H9 (cell line): ENCODE measurements at regions not wholly inside any gene's neighbourhood (a gene's known extent, or its start where the extent isn't known, plus 50 kb on each side); places are given as distances from the start of the nearest gene placed in this dataset.
A peak's percentile ranks its signal among the peaks of the same experiment; 100 is the strongest.

Experiments
- DNase-seq: peaks from one replicate; pipeline ENCODE4 v3.0.0-alpha.2; 2017
- H2AFZ ChIP-seq: one replicate; pipeline ENCODE4 v1.6.1; 2013; ENCODE audit warnings: mild to moderate bottlenecking, low read length, control low read depth, moderate library complexity
- H2AK5ac ChIP-seq: 2 replicates; pipeline ENCODE4 v1.6.1; 2013; ENCODE audit warnings: low read length, control low read depth, mixed read lengths; ENCODE audit not compliant: insufficient read length
- H2BK120ac ChIP-seq: one replicate; pipeline ENCODE4 v1.6.1; 2013; ENCODE audit warnings: low read depth, mild to moderate bottlenecking, low read length, control low read depth, inconsistent platforms; ENCODE audit not compliant: poor library complexity, severe bottlenecking
- H2BK12ac ChIP-seq: 2 replicates; pipeline ENCODE4 v1.6.1; 2013; ENCODE audit warnings: low read length, control low read depth, mixed read lengths, low read depth; ENCODE audit not compliant: insufficient read length
- H2BK15ac ChIP-seq: 2 replicates; pipeline ENCODE4 v1.6.1; 2013; ENCODE audit warnings: low read depth, low read length, control low read depth
- H2BK20ac ChIP-seq: one replicate; pipeline ENCODE4 v1.6.1; 2013; ENCODE audit warnings: low read depth, mild to moderate bottlenecking, low read length, control low read depth, inconsistent platforms; ENCODE audit not compliant: poor library complexity, severe bottlenecking
- H2BK5ac ChIP-seq: 2 replicates; pipeline ENCODE4 v1.6.1; 2013; ENCODE audit warnings: low read length, control low read depth, mixed read lengths; ENCODE audit not compliant: insufficient read length
- H3K14ac ChIP-seq: 2 replicates; pipeline ENCODE4 v1.6.1; 2013; ENCODE audit warnings: low read length, control low read depth; ENCODE audit not compliant: insufficient read depth
- H3K18ac ChIP-seq: 2 replicates; pipeline ENCODE4 v1.6.1; 2013; ENCODE audit warnings: low read depth, mild to moderate bottlenecking, mixed read lengths, low read length, control low read depth; ENCODE audit not compliant: insufficient read length
- H3K23ac ChIP-seq: 2 replicates; pipeline ENCODE4 v1.6.1; 2013; ENCODE audit warnings: low read length, control low read depth, mixed read lengths, low read depth; ENCODE audit not compliant: insufficient read length
- H3K23me2 ChIP-seq: 2 replicates; pipeline ENCODE4 v1.6.1; 2013; ENCODE audit warnings: low read depth, mild to moderate bottlenecking, mixed read lengths, low read length, control low read depth; ENCODE audit not compliant: insufficient read length, poor library complexity, severe bottlenecking
- H3K27ac ChIP-seq: 2 replicates; pipeline ENCODE4 v1.5.1; 2013; ENCODE audit warnings: low read length, control low read depth, mixed read lengths, low read depth; ENCODE audit not compliant: insufficient read length
- H3K27me3 ChIP-seq: 2 replicates; pipeline ENCODE4 v1.6.1; 2013; ENCODE audit warnings: low read length, control low read depth, inconsistent platforms; ENCODE audit not compliant: insufficient read depth
- H3K4ac ChIP-seq: 2 replicates; pipeline ENCODE4 v1.6.1; 2013; ENCODE audit warnings: low read depth, mild to moderate bottlenecking, control low read depth, inconsistent platforms, low read length, moderate library complexity
- H3K4me1 ChIP-seq: 2 replicates; pipeline ENCODE4 v1.6.1; 2013; ENCODE audit warnings: low read length, control low read depth, inconsistent platforms; ENCODE audit not compliant: insufficient read depth
- H3K4me2 ChIP-seq: 2 replicates; pipeline ENCODE4 v1.6.1; 2013; ENCODE audit warnings: low read length, control low read depth, mixed read lengths; ENCODE audit not compliant: insufficient read length, insufficient read depth
- H3K56ac ChIP-seq: 2 replicates; pipeline ENCODE4 v1.6.1; 2013; ENCODE audit warnings: low read depth, mild to moderate bottlenecking, mixed read lengths, low read length, control low read depth; ENCODE audit not compliant: insufficient read length
- H3K79me1 ChIP-seq: 2 replicates; pipeline ENCODE4 v1.6.1; 2013; ENCODE audit warnings: low read depth, mild to moderate bottlenecking, moderate library complexity, low read length, control low read depth, inconsistent platforms; ENCODE audit not compliant: insufficient read depth, poor library complexity, severe bottlenecking
- H3K79me2 ChIP-seq: 2 replicates; pipeline ENCODE4 v1.6.1; 2013; ENCODE audit warnings: low read length, control low read depth, inconsistent platforms; ENCODE audit not compliant: insufficient read depth
- H3K9ac ChIP-seq: 2 replicates; pipeline ENCODE4 v1.6.1; 2013; ENCODE audit warnings: low read length, control low read depth, mixed read lengths; ENCODE audit not compliant: insufficient read length; ENCODE audit errors: extremely low read depth
- H3K9me3 ChIP-seq: one replicate; pipeline ENCODE4 v1.6.1; 2013; ENCODE audit warnings: low read depth, low read length, inconsistent platforms; ENCODE audit not compliant: control insufficient read depth
- H3T11ph ChIP-seq: one replicate; pipeline ENCODE4 v1.6.1; 2013; ENCODE audit warnings: mild to moderate bottlenecking, low read length, control low read depth, inconsistent platforms
- H4K20me1 ChIP-seq: one replicate; pipeline ENCODE4 v1.6.1; 2013; ENCODE audit not compliant: control insufficient read depth, insufficient read length, insufficient read depth
- H4K5ac ChIP-seq: 2 replicates; pipeline ENCODE4 v1.6.1; 2013; ENCODE audit warnings: low read depth, mild to moderate bottlenecking, mixed read lengths, low read length, control low read depth; ENCODE audit not compliant: insufficient read length
- H4K8ac ChIP-seq: replicated peaks from 2 replicates; pipeline ENCODE4 v1.6.1; 2013; ENCODE audit warnings: low read length, control low read depth, mixed read lengths, low read depth; ENCODE audit not compliant: insufficient read length
- H4K91ac ChIP-seq: 2 replicates; pipeline ENCODE4 v1.6.1; 2013; ENCODE audit warnings: low read depth, mild to moderate bottlenecking, moderate library complexity, mixed read lengths, low read length, control low read depth; ENCODE audit not compliant: insufficient read length
- H3K27ac Mint-ChIP-seq, 3 experiments: 2 replicates in 2 of 3; 3 replicates in 1 of 3; pipeline ENCODE4 v1.8.0; 2020 to 2021; ENCODE audit warnings: mixed read lengths in 3 of 3, mild to moderate bottlenecking in 1 of 3, moderate library complexity in 1 of 3
- H3K27me3 Mint-ChIP-seq: 2 replicates; pipeline ENCODE4 v1.8.0; 2021; ENCODE audit warnings: low read depth, mild to moderate bottlenecking, moderate library complexity, mixed read lengths
- H3K36me3 Mint-ChIP-seq, 3 experiments: 2 replicates in 2 of 3; 3 replicates in 1 of 3; pipeline ENCODE4 v1.8.0; 2020 to 2021; ENCODE audit warnings: low read depth in 3 of 3, mixed read lengths in 3 of 3; ENCODE audit not compliant: insufficient read depth in 1 of 3
- H3K4me1 Mint-ChIP-seq, 2 experiments: 2 replicates each; pipeline ENCODE4 v1.8.0; 2020; ENCODE audit warnings: mixed read lengths in 2 of 2
- H3K4me3 Mint-ChIP-seq, 2 experiments: 2 replicates in 1 of 2; 3 replicates in 1 of 2; pipeline ENCODE4 v1.8.0; 2020 to 2021; ENCODE audit warnings: mild to moderate bottlenecking in 2 of 2, mixed read lengths in 2 of 2, moderate library complexity in 1 of 2
- H3K9me3 Mint-ChIP-seq, 2 experiments: 2 replicates in 1 of 2; 3 replicates in 1 of 2; pipeline ENCODE4 v1.8.0; 2020; ENCODE audit warnings: mild to moderate bottlenecking in 2 of 2, mixed read lengths in 2 of 2, moderate library complexity in 1 of 2
- WGBS: extraction: QIAGEN DNeasy Blood & Tissue Kit; methylation state at CpG from one replicate; pipeline ENCODE4 v1.1.7; 2013; ENCODE audit warnings: missing lambda C conversion rate, low lambda C conversion rate, mixed read lengths; ENCODE audit not compliant: insufficient read length; ENCODE audit errors: extremely low coverage; 5-methylcytosine and 5-hydroxymethylcytosine counted together
- TF ChIP-seq, protein P1 (sequence below): fragments of 200-600 bp; sonication (generic); conservative IDR thresholded peaks from 3 replicates; pipeline ENCODE4 v1.8.0; 2021; ENCODE audit warnings: antibody characterized with exemption, mild to moderate bottlenecking

DNA sequence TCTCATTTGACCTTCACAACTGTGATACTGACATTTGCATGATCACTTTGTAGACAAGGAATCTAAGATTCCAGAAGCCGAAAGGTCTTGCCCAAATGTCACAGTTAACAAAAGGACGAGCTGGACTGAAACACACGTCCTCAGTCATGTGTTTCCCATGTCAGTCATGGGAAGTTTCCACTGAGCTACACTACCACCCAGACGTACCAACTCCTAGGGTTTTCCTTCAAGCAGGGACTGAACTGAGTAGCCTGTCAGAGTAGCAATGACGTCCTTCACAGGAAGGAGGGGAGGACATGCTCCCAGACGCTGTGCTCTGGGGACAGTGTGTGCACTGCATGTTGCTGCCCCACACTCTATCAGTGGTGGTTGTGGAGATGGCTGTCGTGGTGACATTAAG, 215.8 kb upstream of the SMLR1 start:
- no peak overlapping the region for H2AFZ ChIP-seq

More for the DNA sequence above, 215.8 kb upstream of the SMLR1 start:
- H3T11ph ChIP-seq = no peak overlapping the region
- no peaks in the 10 kb centered on the region for H3K9me3 ChIP-seq
- H2BK20ac ChIP-seq = no peak overlapping the region
- H3K18ac ChIP-seq = no peak overlapping the region
- no peak overlapping the region for H3K4me2 ChIP-seq
- H3K27ac Mint-ChIP-seq = no peak overlapping the region
- H3K4ac ChIP-seq = no peak overlapping the region
- H3K27ac ChIP-seq = no peak overlapping the region
- no peaks in the 10 kb centered on the region for H3K27me3 Mint-ChIP-seq
- no peak overlapping the region for H2BK120ac ChIP-seq
- H3K9ac ChIP-seq = no peak overlapping the region
- peak overlapping the region; percentile 60 for H2BK5ac ChIP-seq
- WGBS = no CpG with 5 or more reads among the region's 7 CpGs
- no peak overlapping the region for H3K56ac ChIP-seq
- H3K9me3 Mint-ChIP-seq = no peaks in the 10 kb centered on the region; a peak in 1 of 5 replicates
- no peaks in the 10 kb centered on the region for H4K20me1 ChIP-seq
- H3K27me3 ChIP-seq = no peaks in the 10 kb centered on the region
- no peak overlapping the region for H4K8ac ChIP-seq
- H3K23me2 ChIP-seq = no peaks in the 10 kb centered on the region
- no peak overlapping the region for H3K23ac ChIP-seq
- peaks cover 18 to 25% of the 10 kb centered on the region in 2 experiments for H3K4me1 Mint-ChIP-seq
- DNase-seq = no peak
- peak overlapping the region; percentile 58 for H4K5ac ChIP-seq
- no peaks in the 10 kb centered on the region for H3K79me2 ChIP-seq
- H3K14ac ChIP-seq = peak overlapping the region; percentile 68; the same call in 1 of the 2 replicates
- no peak overlapping the region for H3K4me3 Mint-ChIP-seq
- H2AK5ac ChIP-seq = no peak overlapping the region
- no peaks in the 10 kb centered on the region for H3K36me3 Mint-ChIP-seq
- peaks cover 9% of the 10 kb centered on the region; the same call in 1 of the 2 replicates for H3K4me1 ChIP-seq
- no peak overlapping the region for H4K91ac ChIP-seq
- TF ChIP-seq, protein P1, sequence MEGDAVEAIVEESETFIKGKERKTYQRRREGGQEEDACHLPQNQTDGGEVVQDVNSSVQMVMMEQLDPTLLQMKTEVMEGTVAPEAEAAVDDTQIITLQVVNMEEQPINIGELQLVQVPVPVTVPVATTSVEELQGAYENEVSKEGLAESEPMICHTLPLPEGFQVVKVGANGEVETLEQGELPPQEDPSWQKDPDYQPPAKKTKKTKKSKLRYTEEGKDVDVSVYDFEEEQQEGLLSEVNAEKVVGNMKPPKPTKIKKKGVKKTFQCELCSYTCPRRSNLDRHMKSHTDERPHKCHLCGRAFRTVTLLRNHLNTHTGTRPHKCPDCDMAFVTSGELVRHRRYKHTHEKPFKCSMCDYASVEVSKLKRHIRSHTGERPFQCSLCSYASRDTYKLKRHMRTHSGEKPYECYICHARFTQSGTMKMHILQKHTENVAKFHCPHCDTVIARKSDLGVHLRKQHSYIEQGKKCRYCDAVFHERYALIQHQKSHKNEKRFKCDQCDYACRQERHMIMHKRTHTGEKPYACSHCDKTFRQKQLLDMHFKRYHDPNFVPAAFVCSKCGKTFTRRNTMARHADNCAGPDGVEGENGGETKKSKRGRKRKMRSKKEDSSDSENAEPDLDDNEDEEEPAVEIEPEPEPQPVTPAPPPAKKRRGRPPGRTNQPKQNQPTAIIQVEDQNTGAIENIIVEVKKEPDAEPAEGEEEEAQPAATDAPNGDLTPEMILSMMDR = no peak
- peak overlapping the region; percentile 67 for H2BK12ac ChIP-seq
- H3K79me1 ChIP-seq = no peaks in the 10 kb centered on the region
- no peak overlapping the region for H2BK15ac ChIP-seq
